ENCODE measurements at regions not wholly inside any gene's neighbourhood (a gene's known extent, or its start where the extent isn't known, plus 50 kb on each side); places are given as distances from the start of the nearest gene placed in this dataset.

DNA sequence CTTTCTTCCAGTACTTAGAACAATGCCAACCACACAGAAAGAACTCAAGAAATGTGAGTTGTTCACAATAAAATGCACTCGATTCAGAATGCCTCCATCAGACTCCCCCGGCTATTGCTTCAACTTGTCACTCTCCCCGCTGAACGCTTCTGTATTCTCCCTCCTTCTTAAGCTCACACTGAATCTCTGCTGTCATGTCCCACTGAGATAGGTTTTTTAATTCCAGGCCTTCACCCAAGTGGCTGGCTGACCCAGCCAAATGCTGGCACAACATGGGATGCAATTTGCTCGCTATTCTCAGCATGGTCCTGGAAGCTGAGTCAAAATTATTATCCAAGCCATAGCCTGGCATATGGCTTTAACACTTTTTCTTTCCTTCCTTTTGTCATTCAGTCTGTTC is 76.8 kb upstream of the SERP2 start (continued):
- TF ChIP-seq ZNF292 (CRISPR knock-in tag; IDR thresholded peaks at IDR 0.05; ENCODE audit: borderline replicate concordance, low read depth), result no peak
- TF ChIP-seq TSC22D2 (CRISPR knock-in tag; IDR thresholded peaks at IDR 0.05; ENCODE audit: borderline replicate concordance), result no peak
- TF ChIP-seq CCAR2 (optimal IDR thresholded peaks at IDR 0.05; ENCODE audit: low read depth, low read length), result no peak
- no peak for TF ChIP-seq SP1 (IDR thresholded peaks at IDR 0.05)
- no peak for TF ChIP-seq SP1 (CRISPR knock-in tag; IDR thresholded peaks at IDR 0.05)
- no peak for TF ChIP-seq STAT5B (CRISPR knock-in tag; IDR thresholded peaks at IDR 0.05)

- CTCF ChIA-PET (ENCODE audit: low intra/inter-chr PET ratio, low total read pairs), result no interaction called here
- H3K36me3 ChIP-seq (replicated peaks in 1 of 2; ENCODE audit: control insufficient read depth in 1 of 2, insufficient read depth in 2 of 2, low read length in 2 of 2), result no peaks in the 10 kb centered on the region
- no peak overlapping the region for H3K9ac ChIP-seq (ENCODE audit: insufficient read depth, low read depth, low read length)
- DNase-seq (ENCODE audit: low spot score) (no peak), FAIRE-seq (no peak), ATAC-seq (no peak)
- no peaks in the 10 kb centered on the region for H3K27me3 ChIP-seq (ENCODE audit: control insufficient read depth in 1 of 2, insufficient read depth in 2 of 2, low read length in 2 of 2)
- H3K4me1 ChIP-seq (ENCODE audit: insufficient read depth, low read length), result no peaks in the 10 kb centered on the region
- no peak overlapping the region for H3K27ac ChIP-seq (ENCODE audit: extremely low read length, insufficient read depth, low read length)
- no peak overlapping the region for H2AFZ ChIP-seq (ENCODE audit: low read length)
- TF ChIP-seq KLF9 (CRISPR knock-in tag; IDR thresholded peaks at IDR 0.05; ENCODE audit: low read depth) (no peak), ZNF850 (CRISPR knock-in tag; conservative IDR thresholded peaks at IDR 0.05) (no peak), REL (CRISPR knock-in tag; conservative IDR thresholded peaks at IDR 0.05) (no peak), ETV6 (CRISPR knock-in tag; conservative IDR thresholded peaks at IDR 0.05) (no peak), PAX8 (CRISPR knock-in tag; IDR thresholded peaks at IDR 0.05; ENCODE audit: borderline replicate concordance) (no peak), RFX1 (IDR thresholded peaks at IDR 0.05) (no peak), SMAD9 (CRISPR knock-in tag; IDR thresholded peaks at IDR 0.05) (no peak), MBD4 (IDR thresholded peaks at IDR 0.05; ENCODE audit: borderline replicate concordance, low read length) (no peak), NAIF1 (CRISPR knock-in tag; IDR thresholded peaks at IDR 0.05; ENCODE audit: borderline replicate concordance) (no peak), ZNF468 (CRISPR knock-in tag; IDR thresholded peaks at IDR 0.05) (no peak), HBP1 (CRISPR knock-in tag; IDR thresholded peaks at IDR 0.05; ENCODE audit: low read depth) (no peak), RFX3 (CRISPR knock-in tag; IDR thresholded peaks at IDR 0.05) (no peak), YEATS2 (CRISPR knock-in tag; IDR thresholded peaks at IDR 0.05; ENCODE audit: borderline replicate concordance) (no peak), MBNL3 (CRISPR knock-in tag; conservative IDR thresholded peaks at IDR 0.05) (no peak)
- no peaks in the 10 kb centered on the region for H3K9me3 ChIP-seq (ENCODE audit: low read length)
- no TSS peak for BruUV-seq (replicated peaks)
- no peak overlapping the region for H3K4me3 ChIP-seq (replicated peaks in 1 of 3; ENCODE audit: insufficient read depth in 1 of 3, low read depth in 2 of 3, low read length in 3 of 3)
- POLR2A ChIA-PET, result no interaction called here
- 14% methylated on average over 1 of the region's 1 CpG for WGBS (ENCODE audit: low lambda C conversion rate)
- intact Hi-C loops (cut with micrococcal nuclease; ENCODE audit: unreplicated experiment), result no loop called here
- no peaks in the 10 kb centered on the region for H3K79me2 ChIP-seq (ENCODE audit: insufficient read depth, low read length)
- in situ Hi-C loops (cut with HindIII; ENCODE audit: extremely low pct_ligation_motif_present, low pct_unique_long_range_greater_than_20kb), result no loop called here
- H4K20me1 ChIP-seq (ENCODE audit: insufficient read depth, low read length), result no peaks in the 10 kb centered on the region
- no peak overlapping the region for H3K4me2 ChIP-seq (ENCODE audit: low read depth, low read length)
Measured at GRCh38 chr13:44298314-44298713, 75.3 kb upstream of the SERP2 start.
